Calu3 (cell line): ENCODE measurements at regions not wholly inside any gene's neighbourhood (a gene's known extent, or its start where the extent isn't known, plus 50 kb on each side); places are given as distances from the start of the nearest gene placed in this dataset.

Experiments
- BruUV-seq: library from RNA; stranded (reverse); fragments of 400-500 nt; replicated peaks from 2 replicates; lab custom pipeline; 2021; lab: Mats Ljungman, UMichigan
- CTCF ChIA-PET: fragments of 300-600 bp; sonication (Branson Sonifier 250); formaldehyde crosslinking; loops from one replicate; lab custom pipeline; 2022; ENCODE audit warnings: antibody characterized with exemption; lab: Charles Lee
- DNase-seq: peaks from one replicate; pipeline ENCODE4 v3.0.0; 2022
- H3K27ac Mint-ChIP-seq: one replicate; pipeline ENCODE4 v1.8.0; 2022; ENCODE audit warnings: mixed read lengths; ENCODE audit not compliant: unreplicated experiment
- H3K27me3 Mint-ChIP-seq: one replicate; pipeline ENCODE4 v1.8.0; 2022; ENCODE audit warnings: mixed read lengths; ENCODE audit not compliant: unreplicated experiment
- H3K36me3 Mint-ChIP-seq: one replicate; pipeline ENCODE4 v1.8.0; 2022; ENCODE audit warnings: mild to moderate bottlenecking, moderate library complexity, mixed read lengths; ENCODE audit not compliant: insufficient read depth, unreplicated experiment
- H3K4me1 Mint-ChIP-seq: one replicate; pipeline ENCODE4 v1.8.0; 2022; ENCODE audit warnings: mild to moderate bottlenecking, low read depth, mixed read lengths; ENCODE audit not compliant: unreplicated experiment
- H3K4me3 Mint-ChIP-seq: one replicate; pipeline ENCODE4 v1.8.0; 2022; ENCODE audit warnings: mild to moderate bottlenecking, low read depth, moderate library complexity, mixed read lengths; ENCODE audit not compliant: unreplicated experiment
- H3K9me3 Mint-ChIP-seq: one replicate; pipeline ENCODE4 v1.8.0; 2022; ENCODE audit warnings: low read depth, mixed read lengths; ENCODE audit not compliant: unreplicated experiment
- CTCF ChIP-seq: fragments of 200-600 bp; IDR thresholded peaks from one replicate; pipeline ENCODE4 v1.8.0; 2022; ENCODE audit warnings: antibody characterized with exemption; ENCODE audit not compliant: unreplicated experiment
- intact Hi-C: fragments of 100-400 bp; cut with micrococcal nuclease; formaldehyde crosslinking; loops from one replicate; pipeline ENCODE4 v1.10.0; 2022; ENCODE audit not compliant: unreplicated experiment

DNA sequence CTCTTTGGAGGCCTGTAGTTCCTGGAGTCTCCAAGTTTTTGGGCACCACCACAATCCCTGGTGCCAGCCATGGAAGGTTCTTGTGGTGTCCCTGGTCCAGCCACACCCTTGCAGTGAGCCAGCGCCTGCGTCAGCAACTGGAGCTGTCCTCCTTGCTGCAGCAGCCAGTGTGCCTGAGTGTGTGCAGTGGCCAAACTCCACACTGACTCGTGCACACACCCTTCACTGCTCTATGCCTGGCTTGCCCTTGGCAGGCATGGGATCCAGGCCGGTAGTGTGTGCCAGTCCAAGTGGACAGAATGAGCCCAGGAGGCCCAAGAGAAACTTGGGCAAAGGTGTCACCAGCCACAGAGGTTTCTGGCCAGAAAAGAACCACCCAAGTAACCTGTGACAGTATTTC, 1074.0 kb downstream of the PCDH18 start:
- Mint-ChIP-seq H3K9me3 (peaks cover 3% of the 10 kb centered on the region), H3K27ac (no peak overlapping the region), H3K4me3 (no peak overlapping the region), H3K4me1 (no peaks in the 10 kb centered on the region), H3K36me3 (no peaks in the 10 kb centered on the region), H3K27me3 (no peaks in the 10 kb centered on the region)
- intact Hi-C loops: no loop called here
- CTCF ChIA-PET: no interaction called here
- BruUV-seq: no TSS peak
- no peak for DNase-seq
- no peak for TF ChIP-seq CTCF

- no peak overlapping the region for H3K4me3 Mint-ChIP-seq
- no peak for TF ChIP-seq CTCF
- H3K27ac Mint-ChIP-seq: no peak overlapping the region
- peaks cover 7% of the 10 kb centered on the region for H3K9me3 Mint-ChIP-seq
- H3K27me3 Mint-ChIP-seq: no peaks in the 10 kb centered on the region
- BruUV-seq: no TSS peak
- intact Hi-C loops: no loop called here
- DNase-seq: no peak
- no peaks in the 10 kb centered on the region for H3K4me1 Mint-ChIP-seq
- CTCF ChIA-PET: interaction anchor here (0.6 kb wide), 1 partner anchor 127 kb away, joined by 3 read pairs; no protein-coding TSS in a partner anchor
- no peaks in the 10 kb centered on the region for H3K36me3 Mint-ChIP-seq
Measured at GRCh38 chr4:136457577-136457976, 1074.7 kb downstream of the PCDH18 start.

DNA sequence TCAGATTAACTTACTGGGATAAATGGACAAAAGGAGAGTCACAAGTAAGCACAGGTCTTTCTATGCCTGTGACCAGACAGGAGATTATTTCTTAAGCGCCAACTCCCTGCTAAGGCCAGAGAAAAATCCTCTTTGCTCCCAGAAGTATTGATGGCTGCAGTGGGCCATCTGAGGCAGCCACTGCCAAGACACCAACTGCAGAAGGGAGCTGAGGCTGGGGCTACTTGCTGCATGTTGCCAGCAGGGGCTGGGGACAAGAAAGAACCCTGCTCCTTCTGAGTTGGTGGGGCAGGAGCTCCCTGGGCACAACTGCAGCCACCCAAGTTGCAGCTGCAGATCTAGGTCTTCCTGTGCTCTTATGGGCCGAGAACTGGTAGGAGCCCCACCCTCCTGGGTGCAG, 1075.3 kb downstream of the PCDH18 start:
- H3K27ac Mint-ChIP-seq: no peak overlapping the region
- H3K36me3 Mint-ChIP-seq: no peaks in the 10 kb centered on the region
- H3K4me3 Mint-ChIP-seq: no peak overlapping the region
- no peak for DNase-seq
- CTCF ChIA-PET: interaction anchor here (0.6 kb wide), 1 partner anchor 126 kb away, joined by 3 read pairs; no protein-coding TSS in a partner anchor
- H3K27me3 Mint-ChIP-seq: no peaks in the 10 kb centered on the region
- intact Hi-C loops: no loop called here
- H3K9me3 Mint-ChIP-seq: peaks cover 5% of the 10 kb centered on the region
- no peaks in the 10 kb centered on the region for H3K4me1 Mint-ChIP-seq
- no peak for TF ChIP-seq CTCF
- BruUV-seq: no TSS peak

DNA sequence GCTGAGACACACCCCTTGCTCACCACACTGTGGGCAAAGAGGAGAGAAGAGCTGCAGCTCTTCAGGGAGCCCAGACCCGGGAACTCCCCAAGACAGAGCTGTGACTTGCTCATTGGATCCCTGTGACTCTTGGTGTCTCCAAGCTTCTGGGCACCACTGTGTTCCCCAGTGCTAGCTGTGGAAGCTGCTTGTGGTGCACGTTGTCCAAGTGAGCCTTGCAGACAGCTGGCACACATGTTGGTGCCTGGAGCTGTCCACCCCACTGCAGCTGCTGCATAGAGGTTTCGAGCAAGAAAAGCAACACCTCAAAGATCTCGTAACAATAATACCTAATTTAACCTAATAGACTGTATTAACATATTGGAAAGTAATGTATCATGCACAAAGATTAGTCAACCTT, 1089.3 kb downstream of the PCDH18 start:
- no TSS peak for BruUV-seq
- TF ChIP-seq CTCF: no peak
- H3K4me3 Mint-ChIP-seq: no peak overlapping the region
- H3K27ac Mint-ChIP-seq: no peak overlapping the region
- H3K36me3 Mint-ChIP-seq: no peaks in the 10 kb centered on the region
- intact Hi-C loops: no loop called here
- CTCF ChIA-PET: no interaction called here
- no peak for DNase-seq
- no peaks in the 10 kb centered on the region for H3K9me3 Mint-ChIP-seq
- H3K27me3 Mint-ChIP-seq: no peaks in the 10 kb centered on the region
- no peaks in the 10 kb centered on the region for H3K4me1 Mint-ChIP-seq
